Heart left ventricle (tissue), 16 donors: ENCODE measurements at regions not wholly inside any gene's neighbourhood (a gene's known extent, or its start where the extent isn't known, plus 50 kb on each side); places are given as distances from the start of the nearest gene placed in this dataset.

ENCODE experiments used
- ATAC-seq, 4 donors: fragments of 200-7000 bp; cut with Tn5 transposase; one replicate each; pipeline ENCODE4 v1.9.1; 2020 to 2022; ENCODE audit warnings: moderate library complexity in 4 of 4, mild to moderate bottlenecking in 3 of 4, moderate number of reproducible peaks in 1 of 4
- DNase-seq, 5 donors: peaks; one replicate each; pipeline ENCODE4 v3.0.0-alpha.2; 2020
- H3K27ac ChIP-seq, 12 donors: fragments of 200-600 bp; sonication (generic) in 4 of 12; one replicate each; pipeline versions ENCODE4 v1.5.0 to v1.8.0; 2016 to 2022; ENCODE audit warnings: mild to moderate bottlenecking in 2 of 12
- H3K27me3 ChIP-seq, 9 donors: fragments of 200-600 bp; sonication (generic) in 2 of 9; one replicate each; pipeline versions ENCODE4 v1.5.1 to v1.8.0; 2016 to 2022; ENCODE audit warnings: mild to moderate bottlenecking in 3 of 9
- H3K36me3 ChIP-seq, 9 donors: fragments of 200-600 bp; sonication (generic) in 2 of 9; one replicate each; pipeline versions ENCODE4 v1.5.0 to v1.8.0; 2018 to 2022; ENCODE audit warnings: mild to moderate bottlenecking in 2 of 9
- H3K4me1 ChIP-seq, 12 donors: fragments of 200-600 bp; sonication (generic) in 4 of 12; one replicate each; pipeline versions ENCODE4 v1.5.0 to v1.8.0; 2016 to 2022; ENCODE audit warnings: mild to moderate bottlenecking in 3 of 12
- H3K4me3 ChIP-seq, 12 donors: fragments of 200-600 bp; sonication (generic) in 4 of 12; one replicate each; pipeline versions ENCODE4 v1.5.0 to v1.8.0; 2017 to 2022; ENCODE audit warnings: mild to moderate bottlenecking in 9 of 12, moderate library complexity in 4 of 12
- H3K9me3 ChIP-seq, 12 donors: fragments of 200-600 bp; sonication (generic) in 4 of 12; one replicate each; pipeline versions ENCODE4 v1.5.0 to v1.8.0; 2016 to 2022; ENCODE audit warnings: mild to moderate bottlenecking in 1 of 12
- POLR2A ChIP-seq, 2 donors: fragments of 450-650 bp; IDR thresholded peaks; one replicate each; pipeline ENCODE4 v1.6.1; 2017; ENCODE audit warnings: antibody characterized with exemption in 2 of 2, mild to moderate bottlenecking in 2 of 2, moderate library complexity in 2 of 2
- WGBS, 4 donors: extraction: QIAGEN DNeasy Blood & Tissue Kit in 2 of 4; methylation state at CpG; one replicate each; pipeline versions ENCODE4 v1.1.5 to v1.1.7; 2013 to 2018; 5-methylcytosine and 5-hydroxymethylcytosine counted together
- intact Hi-C, 10 donors: fragments of 100-400 bp; cut with DNase I; formaldehyde crosslinking; loops; one replicate each; pipeline versions ENCODE4 v1.11.1 to v1.14.2; 2022
- TF ChIP-seq, protein P1 (sequence below), 12 donors: fragments of 200-600 bp; sonication (generic) in 4 of 12; IDR thresholded peaks; one replicate each; pipeline versions ENCODE4 v1.5.0 to v1.8.0; 2018 to 2022; ENCODE audit warnings: antibody characterized with exemption in 12 of 12, mild to moderate bottlenecking in 5 of 12
- donor health status: ischemic (EF 13 %, LVEDD 7.1; RV severe dilation, severe dysfunction).
- donor health status: healthy with polysubstance abuse.
- donor health status: DM: no; HTN: yes; CAD: no.
- donor health status: DM: no; HTN: no; CAD: no.
- donor health status: ischemic (EF 25% LVEDD 6.9; RV normal size, moderate dysfunction).
- donor health status: ischemic (EF 25% LVEDD 5.7; RV mildly dilated, moderate dysfunction).
- donor health status: healthy.
- donor health status: DM: yes; HTN: yes; CAD: no.
- donor health status: ischemic (EF 35%, LVEDD 5.7; RV mildly dilated, moderate dysfunction).
- donor health status: nonischemic (EF 11% LVEDD 7.7; RV severe dilation, severe dysfunction).
- donor health status: DM: yes; HTN: yes; CAD: no.
- donor health status: PGD.
- donor health status: ischemic (EF 29% LVEDD 5.4; RV normal size, mild dysfunction).
- donor health status: nonischemic (EF 23%, LVEDD 6.1; RV moderate dilation, normal function).

DNA sequence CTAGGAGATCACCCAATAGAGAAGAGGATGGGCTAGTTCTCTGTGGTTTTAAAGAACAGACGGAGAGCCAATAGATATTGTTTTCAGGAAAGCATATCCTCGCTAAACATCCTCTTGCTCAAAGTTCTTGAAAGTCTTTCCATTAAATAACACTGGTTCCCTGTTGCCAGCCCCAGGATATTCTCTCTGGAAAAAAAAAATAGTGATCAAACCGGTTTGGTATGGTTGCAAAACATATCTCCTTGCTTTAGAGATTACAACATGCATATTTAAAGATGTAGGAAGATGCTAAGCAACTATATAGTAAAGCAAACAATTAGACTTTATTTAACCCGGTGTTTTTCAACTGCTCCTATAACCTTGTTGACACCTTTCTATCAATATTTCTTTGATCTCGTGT lies 211.4 kb downstream of the CMPK2 start:
- Histone ChIP-seq H3K9me3 (no peaks in the 10 kb centered on the region), H3K27me3 (peaks cover 0 to 3% (median 0%) of the 10 kb centered on the region in 9 donors), H3K27ac (no peak overlapping the region), H3K4me1 (no peaks in the 10 kb centered on the region), H3K4me3 (no peak overlapping the region), H3K36me3 (no peaks in the 10 kb centered on the region)
- DNase-seq (no peak), ATAC-seq (no peak)
- WGBS, 4 donors, result 47 to 63% (median 55%) methylated on average over 5 of the region's 5 CpGs
- TF ChIP-seq POLR2A (IDR thresholded peaks at IDR 0.05), result no peak
- TF ChIP-seq, protein P1, sequence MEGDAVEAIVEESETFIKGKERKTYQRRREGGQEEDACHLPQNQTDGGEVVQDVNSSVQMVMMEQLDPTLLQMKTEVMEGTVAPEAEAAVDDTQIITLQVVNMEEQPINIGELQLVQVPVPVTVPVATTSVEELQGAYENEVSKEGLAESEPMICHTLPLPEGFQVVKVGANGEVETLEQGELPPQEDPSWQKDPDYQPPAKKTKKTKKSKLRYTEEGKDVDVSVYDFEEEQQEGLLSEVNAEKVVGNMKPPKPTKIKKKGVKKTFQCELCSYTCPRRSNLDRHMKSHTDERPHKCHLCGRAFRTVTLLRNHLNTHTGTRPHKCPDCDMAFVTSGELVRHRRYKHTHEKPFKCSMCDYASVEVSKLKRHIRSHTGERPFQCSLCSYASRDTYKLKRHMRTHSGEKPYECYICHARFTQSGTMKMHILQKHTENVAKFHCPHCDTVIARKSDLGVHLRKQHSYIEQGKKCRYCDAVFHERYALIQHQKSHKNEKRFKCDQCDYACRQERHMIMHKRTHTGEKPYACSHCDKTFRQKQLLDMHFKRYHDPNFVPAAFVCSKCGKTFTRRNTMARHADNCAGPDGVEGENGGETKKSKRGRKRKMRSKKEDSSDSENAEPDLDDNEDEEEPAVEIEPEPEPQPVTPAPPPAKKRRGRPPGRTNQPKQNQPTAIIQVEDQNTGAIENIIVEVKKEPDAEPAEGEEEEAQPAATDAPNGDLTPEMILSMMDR (IDR thresholded peaks at IDR 0.05), result no peak
- intact Hi-C loops, result no loop called here

DNA sequence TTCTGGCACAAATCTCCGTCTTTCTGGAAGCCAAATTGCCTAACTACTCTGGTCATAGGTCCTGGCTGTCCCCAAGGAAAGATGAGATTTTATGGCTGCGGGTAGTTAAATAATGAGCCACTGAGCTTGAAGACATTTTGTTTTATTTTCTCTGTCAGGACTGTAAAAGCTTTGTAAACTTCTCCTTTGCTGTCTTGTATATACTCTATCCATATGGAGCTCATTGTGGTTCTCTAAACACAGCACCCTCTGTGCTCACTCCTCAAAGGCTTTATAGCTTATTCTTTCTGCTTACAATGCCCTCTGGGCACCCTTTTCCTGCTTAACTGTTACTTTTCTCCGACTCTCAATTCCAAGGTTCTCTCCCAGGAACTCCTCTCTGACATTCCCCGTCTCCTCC lies 209.1 kb downstream of the CMPK2 start:
- no peaks in the 10 kb centered on the region for H3K4me1 ChIP-seq
- DNase-seq (no peak), ATAC-seq (no peak)
- H3K9me3 ChIP-seq, result no peaks in the 10 kb centered on the region
- peaks cover 0 to 3% (median 0%) of the 10 kb centered on the region in 9 donors for H3K27me3 ChIP-seq
- no peaks in the 10 kb centered on the region for H3K36me3 ChIP-seq
- intact Hi-C loops, result no loop called here
- H3K4me3 ChIP-seq, result no peak overlapping the region
- H3K27ac ChIP-seq, result no peak overlapping the region
- TF ChIP-seq, protein P1 (IDR thresholded peaks at IDR 0.05), result no peak
- TF ChIP-seq POLR2A (IDR thresholded peaks at IDR 0.05), result no peak
- WGBS, 4 donors, result 75 to 90% (median 82%) methylated on average over 4 of the region's 4 CpGs

DNA sequence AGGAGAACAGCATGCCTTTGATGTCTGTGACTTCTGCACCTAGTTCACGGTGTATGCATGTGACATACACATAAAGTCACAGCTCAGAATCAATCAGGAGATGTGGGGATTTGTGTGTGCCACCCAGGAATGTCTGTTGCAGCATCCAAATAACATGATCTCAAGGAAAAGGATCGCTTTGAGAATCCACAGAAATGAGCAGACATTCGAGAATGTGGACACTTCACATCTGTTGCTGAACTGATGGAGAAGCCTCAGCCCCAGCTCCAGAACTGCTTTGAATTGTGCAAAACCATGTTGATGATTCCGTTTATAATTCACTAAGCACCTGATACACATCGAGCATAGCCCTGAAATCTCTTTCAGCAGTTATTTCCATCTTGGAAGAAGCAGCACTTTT lies 208.6 kb downstream of the CMPK2 start:
- Histone ChIP-seq H3K9me3 (no peaks in the 10 kb centered on the region), H3K4me3 (no peak overlapping the region), H3K27ac (no peak overlapping the region), H3K27me3 (peaks cover 0 to 3% (median 0%) of the 10 kb centered on the region in 9 donors), H3K36me3 (no peaks in the 10 kb centered on the region), H3K4me1 (no peaks in the 10 kb centered on the region)
- no peak for ATAC-seq
- intact Hi-C loops, result no loop called here
- no peak for DNase-seq
- 58 to 76% (median 71%) methylated on average over 5 of the region's 5 CpGs for WGBS, 4 donors
- TF ChIP-seq, protein P1 (IDR thresholded peaks at IDR 0.05), result no peak
- no peak for TF ChIP-seq POLR2A (IDR thresholded peaks at IDR 0.05)

DNA sequence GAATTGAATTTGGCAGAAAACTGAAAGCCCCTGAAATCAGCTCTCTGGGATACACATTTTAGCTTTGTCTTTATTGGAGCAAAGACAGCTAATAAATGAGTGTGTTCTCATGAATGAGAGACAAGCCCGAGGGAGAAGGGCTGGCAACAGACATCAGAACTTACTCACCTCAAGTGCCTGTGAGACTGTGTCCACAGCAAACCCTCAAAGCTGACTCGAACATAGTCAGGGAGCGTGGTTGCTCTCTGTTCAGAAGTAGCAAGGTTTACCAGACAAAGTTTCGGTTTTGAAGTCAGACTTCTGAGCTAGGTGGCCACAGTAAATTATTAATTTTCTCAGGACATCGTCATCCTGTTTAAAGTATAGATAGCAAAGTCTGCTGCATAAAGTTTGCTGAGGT lies 207.9 kb downstream of the CMPK2 start:
- Histone ChIP-seq H3K4me1 (no peaks in the 10 kb centered on the region), H3K36me3 (no peaks in the 10 kb centered on the region), H3K27me3 (peaks cover 0 to 3% (median 0%) of the 10 kb centered on the region in 9 donors), H3K4me3 (no peak overlapping the region), H3K9me3 (no peaks in the 10 kb centered on the region), H3K27ac (no peak overlapping the region)
- intact Hi-C loops, result no loop called here
- 53 to 79% (median 66%) methylated on average over 5 of the region's 5 CpGs for WGBS, 4 donors
- no peak for DNase-seq
- TF ChIP-seq POLR2A (IDR thresholded peaks at IDR 0.05), result no peak
- TF ChIP-seq, protein P1 (IDR thresholded peaks at IDR 0.05), result no peak
- ATAC-seq, result no peak
